Skeletal muscle cell (primary cell): ENCODE measurements at regions not wholly inside any gene's neighbourhood (a gene's known extent, or its start where the extent isn't known, plus 50 kb on each side); places are given as distances from the start of the nearest gene placed in this dataset.

Source experiments
- DNase-seq: peaks from one replicate; pipeline ENCODE4 v3.0.0-alpha.2; 2010; ENCODE audit warnings: low read depth
- H3K4me3 ChIP-seq: 2 replicates; pipeline ENCODE4 v1.5.1; 2011; ENCODE audit warnings: low read depth, mild to moderate bottlenecking, control low read depth, low read length, moderate library complexity

DNA sequence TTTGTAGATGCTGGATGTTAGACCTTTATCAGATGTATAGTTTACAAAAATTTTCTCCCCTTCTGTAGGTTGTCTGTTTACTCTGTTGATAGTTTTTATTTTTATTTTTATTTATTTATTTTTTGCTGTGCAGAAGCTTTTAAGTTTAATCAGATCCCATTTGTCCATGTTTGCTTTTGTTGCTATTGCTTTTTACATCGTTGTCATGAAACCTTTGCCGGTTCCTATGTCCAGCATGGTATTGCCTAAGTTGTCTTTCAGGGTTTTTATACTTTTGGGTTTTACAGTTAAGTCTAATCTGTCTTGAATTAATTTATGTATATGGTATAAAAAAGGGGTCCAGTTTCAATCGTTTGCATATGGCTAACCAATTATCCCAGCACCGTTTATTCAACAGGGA is 819.5 kb downstream of the KCNT2 start:
- no peak for DNase-seq
- H3K4me3 ChIP-seq: no peak overlapping the region

DNA sequence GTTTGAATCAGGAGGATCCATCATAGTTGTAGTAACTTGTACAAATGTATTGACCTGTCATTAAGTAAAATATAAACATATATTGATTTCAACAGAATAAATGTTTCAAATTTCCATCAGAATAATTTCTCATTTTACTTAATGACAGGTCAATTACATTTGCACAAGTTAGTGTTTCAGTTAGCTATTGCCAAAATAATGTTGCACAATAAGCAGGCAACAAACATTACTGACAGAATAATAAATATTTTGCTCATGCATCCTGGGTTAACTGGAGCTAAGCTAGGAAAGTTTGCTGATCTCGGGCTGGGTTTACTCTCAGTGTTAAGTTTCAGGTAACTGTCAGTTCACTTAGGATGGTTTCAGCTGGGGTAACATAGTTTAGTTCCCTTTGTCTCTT is 822.4 kb downstream of the KCNT2 start:
- no peak for DNase-seq
- H3K4me3 ChIP-seq: no peak overlapping the region

DNA sequence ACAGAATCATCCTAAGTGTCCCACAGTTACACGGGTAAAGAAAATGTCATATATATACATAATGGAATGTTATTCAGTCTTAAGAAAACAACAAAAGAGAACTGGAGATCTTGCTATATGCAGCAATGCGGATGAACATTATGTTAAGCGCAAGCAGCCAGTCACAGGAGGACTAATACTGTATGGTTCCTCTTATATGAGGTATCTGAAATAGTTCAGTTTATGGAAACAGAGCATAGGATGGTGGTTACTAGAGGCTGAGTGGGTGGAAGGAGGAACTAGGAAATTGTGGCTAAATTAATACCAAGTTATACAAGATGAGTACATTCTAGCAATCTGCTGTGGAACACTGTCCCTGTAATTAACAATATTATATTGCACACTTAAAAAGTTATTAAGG is 834.3 kb downstream of the KCNT2 start:
- no peak for DNase-seq
- no peak overlapping the region for H3K4me3 ChIP-seq

DNA sequence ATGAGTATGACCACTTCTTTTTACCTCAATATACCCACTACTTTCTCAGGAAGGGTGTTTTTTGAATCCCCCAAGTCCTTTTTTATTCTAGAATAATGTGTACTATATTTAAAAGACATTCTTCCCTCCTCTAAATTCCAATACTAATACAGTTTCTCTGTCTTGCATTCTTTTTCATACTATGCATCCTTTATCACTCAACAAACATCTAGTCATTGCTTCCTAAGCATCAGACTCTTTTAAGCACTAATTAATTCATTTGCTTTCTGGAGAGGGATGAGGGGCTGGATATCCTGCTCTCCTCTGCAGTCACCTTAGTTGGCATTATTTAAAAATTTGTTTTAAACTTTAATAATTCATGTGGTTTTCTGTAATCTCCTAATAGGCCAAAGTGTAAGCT is 838.8 kb downstream of the KCNT2 start:
- no peak overlapping the region for H3K4me3 ChIP-seq
- no peak for DNase-seq

DNA sequence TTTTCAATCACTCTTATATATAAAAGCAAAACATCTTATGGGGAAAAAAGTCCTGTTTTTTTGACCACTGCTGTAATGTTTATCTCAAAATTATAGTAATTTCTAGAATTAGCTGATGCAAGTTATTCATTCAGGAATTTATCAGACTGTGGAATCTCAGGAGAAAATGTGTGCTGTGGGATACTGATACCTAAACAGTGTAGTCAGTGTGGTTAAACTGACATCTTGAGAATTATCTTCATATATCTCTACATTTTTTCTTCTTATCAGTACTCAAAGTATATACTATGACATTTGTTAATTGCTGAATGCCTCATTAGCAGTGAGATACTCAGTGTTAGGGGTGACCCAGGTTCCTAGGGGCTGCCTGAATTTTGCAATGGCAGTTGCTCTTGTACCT is 839.3 kb downstream of the KCNT2 start:
- DNase-seq: no peak
- H3K4me3 ChIP-seq: no peak overlapping the region

DNA sequence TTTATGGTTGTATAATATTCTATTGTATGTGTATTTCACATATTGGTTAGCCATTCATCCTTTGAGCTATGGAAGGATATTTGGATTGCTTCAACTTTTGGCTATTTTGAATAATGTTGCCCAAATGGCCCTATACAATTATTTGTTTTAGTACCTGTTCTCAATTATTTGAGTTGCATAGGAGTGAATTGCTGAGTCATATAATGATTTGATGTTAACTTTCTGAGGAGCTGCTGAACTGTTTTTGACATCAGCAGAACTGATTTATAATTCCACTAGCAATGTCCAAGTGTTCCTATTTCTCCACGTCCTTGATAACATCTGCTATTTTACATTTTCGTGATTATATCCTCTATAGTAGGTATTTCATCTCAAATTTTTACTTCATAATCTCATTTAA is 839.9 kb downstream of the KCNT2 start:
- no peak overlapping the region for H3K4me3 ChIP-seq
- no peak for DNase-seq

DNA sequence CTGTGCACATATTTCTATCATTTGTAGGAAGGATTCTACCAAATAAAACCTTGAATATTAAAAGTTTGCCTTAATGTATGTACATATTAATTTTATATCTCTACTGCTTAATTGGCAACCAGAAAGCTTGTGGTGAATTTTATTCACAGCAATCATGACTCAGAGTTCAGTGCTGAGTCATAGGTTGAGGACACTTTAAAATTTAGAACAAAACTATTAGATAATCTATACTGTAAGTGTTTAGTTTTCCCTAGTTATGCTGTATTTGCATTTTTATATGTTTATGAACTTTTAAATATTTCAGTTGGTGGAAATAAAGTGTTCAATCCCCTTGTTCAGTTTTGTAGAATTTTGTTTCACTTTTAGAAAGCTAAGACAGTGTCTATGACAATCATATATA is 841.5 kb downstream of the KCNT2 start:
- no peak for DNase-seq
- H3K4me3 ChIP-seq: no peak overlapping the region

DNA sequence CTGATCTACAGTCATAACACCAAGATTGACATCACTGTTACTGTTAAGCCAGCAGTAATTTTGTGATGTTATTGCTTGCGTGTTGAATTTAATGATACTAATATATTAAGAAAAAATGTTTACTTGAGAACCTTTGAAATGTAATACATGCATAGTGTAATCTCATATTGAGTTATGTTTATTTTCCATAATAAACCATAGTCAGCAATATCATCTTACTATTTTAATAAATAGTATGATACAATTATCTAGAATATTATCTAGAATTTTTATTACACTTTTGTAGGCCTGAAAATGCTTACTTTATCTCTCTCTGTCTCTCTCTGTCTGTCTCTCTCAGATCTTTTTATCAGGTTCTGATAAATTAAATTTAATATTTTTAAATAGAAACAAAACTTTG is 843.1 kb downstream of the KCNT2 start:
- no peak overlapping the region for H3K4me3 ChIP-seq
- DNase-seq: no peak

DNA sequence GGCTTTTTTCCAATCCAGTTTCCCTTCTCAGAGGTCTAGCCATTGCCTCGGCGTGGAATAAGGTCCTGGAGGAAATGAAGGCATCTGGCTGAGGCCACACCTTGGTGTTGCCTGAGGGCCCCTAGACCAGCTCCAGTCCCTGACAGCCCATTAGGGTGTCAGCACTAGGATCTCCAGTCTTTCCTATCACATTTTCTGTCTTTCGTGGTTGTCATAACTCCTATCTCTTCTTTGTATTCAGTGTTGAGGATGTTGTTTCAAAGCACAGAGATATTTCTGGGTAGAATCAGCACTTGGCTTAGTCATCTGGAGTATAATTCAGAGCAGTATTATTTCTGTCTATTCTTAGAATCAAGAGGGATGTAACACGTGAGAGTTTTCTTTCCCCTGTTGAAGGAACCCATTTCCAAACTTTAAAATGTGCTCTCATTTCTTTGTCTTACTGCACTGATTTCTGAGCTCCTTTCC is 844.3 kb downstream of the KCNT2 start:
- no peak for DNase-seq
- H3K4me3 ChIP-seq: no peak overlapping the region

DNA sequence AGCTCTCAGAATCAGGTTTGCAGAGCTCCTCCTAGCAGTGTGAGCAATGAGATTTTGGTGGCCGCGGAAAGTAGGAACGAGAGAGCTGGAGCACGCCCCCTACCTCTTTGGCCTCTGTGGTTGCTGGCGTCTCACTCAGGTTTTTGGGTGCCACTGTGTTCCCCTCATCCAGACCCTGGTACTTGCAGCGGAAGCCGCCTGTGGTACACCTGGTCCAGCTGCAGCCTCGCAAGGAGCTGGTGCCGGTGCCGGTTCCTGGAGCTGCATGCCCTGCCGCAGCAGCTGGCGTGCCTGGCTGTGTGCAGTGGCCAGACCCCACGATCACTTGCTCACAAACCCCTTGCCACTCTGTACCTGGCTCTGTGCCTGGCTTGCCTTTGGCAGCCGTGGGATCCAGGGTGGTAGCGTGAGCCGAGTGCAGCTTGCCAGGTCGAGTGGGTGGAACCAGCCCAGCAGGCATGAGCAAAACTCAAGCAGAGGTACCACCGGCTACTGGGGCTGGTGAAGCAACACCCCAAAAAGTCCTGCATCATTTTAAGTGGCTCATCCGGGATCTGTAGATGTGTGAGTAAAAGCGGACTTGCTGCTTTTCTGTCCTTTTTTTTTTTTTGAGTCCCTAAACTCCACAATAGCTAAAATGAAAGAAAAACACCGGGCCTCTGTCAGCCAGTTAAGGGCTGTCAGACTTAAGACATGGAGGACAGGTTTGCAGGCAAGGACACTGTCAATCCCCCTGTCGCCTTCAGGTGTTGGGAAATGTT is 844.9 kb downstream of the KCNT2 start:
- no peak overlapping the region for H3K4me3 ChIP-seq
- DNase-seq: no peak

DNA sequence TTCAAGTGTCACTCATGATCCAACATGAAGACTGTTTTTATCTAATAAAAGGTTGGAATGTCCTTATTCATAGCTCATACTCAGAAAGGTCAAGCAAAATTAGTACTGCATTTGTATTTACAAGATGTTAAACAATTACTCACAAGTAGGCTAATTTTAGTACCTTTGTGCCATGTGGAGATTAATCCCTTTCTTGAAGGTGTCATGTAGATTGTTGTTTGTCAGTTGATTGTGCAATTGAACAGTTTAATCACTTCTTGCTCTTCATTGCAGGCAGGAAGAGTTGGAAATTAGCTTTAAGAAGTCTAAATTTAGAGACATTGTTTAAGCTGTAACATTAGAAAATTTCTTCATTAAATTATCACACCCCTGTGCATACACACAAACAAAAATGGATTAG is 847.1 kb downstream of the KCNT2 start:
- no peak overlapping the region for H3K4me3 ChIP-seq
- no peak for DNase-seq

DNA sequence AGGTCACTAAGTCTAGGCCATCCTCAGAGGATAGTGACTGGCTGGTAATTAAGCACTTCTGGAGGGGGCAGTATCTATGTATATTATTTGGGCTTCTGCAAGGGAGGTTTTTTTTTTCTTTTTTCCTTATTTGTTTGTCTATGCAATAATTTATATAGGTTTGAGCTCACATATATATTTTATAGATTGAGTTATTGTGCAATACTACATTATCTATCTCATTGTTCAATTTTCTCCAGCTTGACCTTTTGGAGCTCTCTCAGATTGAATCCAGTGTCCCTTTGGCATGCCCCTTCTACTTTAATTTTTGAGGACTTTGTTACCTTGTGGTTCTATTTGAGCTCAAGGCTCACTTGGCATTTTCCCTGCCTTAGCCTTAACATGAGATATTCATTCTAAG is 852.1 kb downstream of the KCNT2 start:
- DNase-seq: no peak

DNA sequence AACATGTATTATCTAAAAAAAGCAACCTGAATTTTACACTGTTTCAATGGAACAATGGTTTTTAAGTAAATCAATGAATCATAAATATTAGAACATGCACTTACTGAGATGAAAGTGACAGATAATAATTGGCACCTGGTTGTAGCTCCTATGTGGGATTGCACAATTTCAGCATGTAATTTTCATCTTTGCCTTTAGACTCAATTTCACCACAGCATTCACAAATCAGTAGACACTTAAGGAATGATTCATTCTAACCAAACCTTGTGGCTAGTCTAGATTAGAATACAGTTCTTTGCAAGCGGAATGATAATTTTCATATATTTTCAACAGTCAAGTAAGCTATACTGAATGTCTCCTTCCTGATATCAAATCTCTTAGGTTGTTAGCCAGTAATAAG is 853.4 kb downstream of the KCNT2 start:
- no peak overlapping the region for H3K4me3 ChIP-seq
- DNase-seq: no peak

More for the DNA sequence above, 852.1 kb downstream of the KCNT2 start:
- no peak overlapping the region for H3K4me3 ChIP-seq

DNA sequence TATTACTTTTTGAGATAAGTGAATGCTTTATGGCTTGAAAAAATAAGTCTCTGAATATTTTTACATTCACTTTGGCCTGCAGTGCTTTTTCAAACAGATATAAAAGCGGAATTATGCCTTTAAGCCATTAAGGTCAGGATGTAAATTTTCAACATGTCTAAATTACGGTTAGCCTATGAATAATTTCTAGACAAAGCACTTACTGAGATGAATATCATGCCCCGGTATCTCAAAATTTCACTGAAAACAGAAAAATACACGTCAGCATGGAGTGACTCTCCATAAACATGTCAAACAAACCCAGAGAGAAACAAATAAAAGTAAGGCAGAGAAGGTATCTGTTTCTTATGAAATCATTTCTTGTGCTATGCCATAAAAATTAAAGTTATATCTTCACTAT is 853.9 kb downstream of the KCNT2 start:
- H3K4me3 ChIP-seq: no peak overlapping the region
- no peak for DNase-seq

DNA sequence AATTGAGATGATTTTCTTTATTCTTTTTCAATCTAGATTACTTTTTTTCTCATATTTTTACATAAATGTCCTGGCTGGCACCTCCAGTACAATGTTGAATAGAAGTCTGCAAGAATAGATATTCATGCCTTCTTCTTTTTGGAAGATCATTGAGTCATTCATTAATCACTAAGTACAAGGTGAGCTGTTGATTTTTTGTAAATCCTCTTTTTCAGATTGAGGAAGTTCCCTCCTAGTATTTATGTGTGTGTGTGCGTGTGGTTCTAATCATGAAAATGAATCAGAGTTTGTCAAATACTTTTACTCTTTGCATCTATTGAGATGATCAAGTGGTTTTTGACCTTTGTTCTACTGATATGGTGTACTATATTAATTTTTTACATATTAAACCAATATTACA is 859.3 kb downstream of the KCNT2 start:
- no peak overlapping the region for H3K4me3 ChIP-seq
- no peak for DNase-seq

DNA sequence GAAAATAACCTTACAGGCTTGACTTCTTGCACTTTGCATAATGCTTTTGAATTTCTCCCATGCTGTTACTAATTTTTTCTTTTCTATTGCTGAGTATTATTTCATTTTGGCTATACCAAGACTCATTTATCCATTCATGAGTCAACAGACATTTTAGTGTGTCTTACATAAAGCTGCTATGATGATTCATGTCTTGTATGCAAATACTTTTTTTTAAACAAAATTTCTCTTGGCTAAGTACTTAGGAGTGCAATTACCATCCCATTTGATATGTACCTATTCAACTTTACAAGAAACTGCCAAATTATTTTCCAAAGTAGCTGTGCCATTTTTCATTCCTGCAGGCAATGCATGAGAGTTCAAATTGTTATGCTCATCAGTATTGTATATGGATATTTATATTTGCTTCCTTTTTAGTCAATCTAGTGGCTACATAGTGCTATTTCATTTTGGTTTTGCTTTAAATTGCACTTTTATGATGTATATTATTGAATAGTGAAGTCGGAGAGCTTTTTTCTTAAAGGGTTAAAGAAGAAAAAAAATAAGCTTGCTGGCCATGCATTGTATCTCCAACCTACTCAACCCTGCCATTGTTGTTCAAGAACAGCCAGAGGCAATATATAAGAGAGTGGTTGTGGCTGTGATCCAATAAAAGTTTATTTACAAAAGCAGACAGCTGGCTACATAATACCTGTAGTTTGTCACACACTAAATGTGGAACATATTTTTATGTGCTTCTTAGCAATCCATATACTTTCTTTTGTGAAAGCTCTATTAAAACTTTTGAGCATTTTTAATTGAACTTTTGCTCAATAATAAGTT is 862.8 kb downstream of the KCNT2 start:
- no peak for DNase-seq
- H3K4me3 ChIP-seq: no peak overlapping the region

DNA sequence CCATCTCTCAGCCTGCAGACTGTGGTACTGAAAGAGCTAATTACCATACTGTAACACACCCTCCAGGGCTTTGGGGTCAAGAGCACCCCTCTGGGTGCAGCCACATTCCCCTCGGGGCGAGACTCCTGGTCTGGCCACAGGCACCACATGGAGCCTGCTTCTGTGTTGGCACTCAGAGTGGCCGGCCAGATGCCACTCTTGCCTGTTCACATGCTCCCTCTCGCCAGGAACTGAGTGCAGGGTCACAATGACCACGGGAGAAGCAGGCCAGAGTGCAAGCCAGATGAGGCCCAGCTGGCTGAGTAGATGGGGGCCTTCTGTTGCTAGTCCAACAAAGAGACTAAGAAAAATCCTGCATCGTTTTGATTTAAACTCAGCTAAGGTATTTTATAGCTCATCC is 864.0 kb downstream of the KCNT2 start:
- no peak overlapping the region for H3K4me3 ChIP-seq
- no peak for DNase-seq

DNA sequence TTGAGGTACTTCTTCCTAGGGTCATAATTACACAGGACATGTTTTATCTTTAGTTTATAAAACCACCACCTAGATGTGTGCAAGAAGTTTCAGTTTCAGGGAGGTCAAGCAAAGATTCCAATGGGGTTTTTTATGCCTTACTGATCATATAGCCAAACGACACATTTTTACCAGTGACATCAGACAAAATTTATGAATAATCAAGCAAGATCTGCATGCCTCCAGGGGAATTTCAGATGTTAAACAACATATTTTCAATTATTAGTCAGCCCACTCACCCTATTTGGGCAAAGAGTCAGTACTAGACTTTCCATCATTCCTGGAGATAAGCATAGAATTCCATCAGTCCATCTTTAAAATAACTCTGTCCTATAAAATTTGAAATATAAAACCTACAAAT is 867.4 kb downstream of the KCNT2 start:
- no peak for DNase-seq
- no peak overlapping the region for H3K4me3 ChIP-seq

DNA sequence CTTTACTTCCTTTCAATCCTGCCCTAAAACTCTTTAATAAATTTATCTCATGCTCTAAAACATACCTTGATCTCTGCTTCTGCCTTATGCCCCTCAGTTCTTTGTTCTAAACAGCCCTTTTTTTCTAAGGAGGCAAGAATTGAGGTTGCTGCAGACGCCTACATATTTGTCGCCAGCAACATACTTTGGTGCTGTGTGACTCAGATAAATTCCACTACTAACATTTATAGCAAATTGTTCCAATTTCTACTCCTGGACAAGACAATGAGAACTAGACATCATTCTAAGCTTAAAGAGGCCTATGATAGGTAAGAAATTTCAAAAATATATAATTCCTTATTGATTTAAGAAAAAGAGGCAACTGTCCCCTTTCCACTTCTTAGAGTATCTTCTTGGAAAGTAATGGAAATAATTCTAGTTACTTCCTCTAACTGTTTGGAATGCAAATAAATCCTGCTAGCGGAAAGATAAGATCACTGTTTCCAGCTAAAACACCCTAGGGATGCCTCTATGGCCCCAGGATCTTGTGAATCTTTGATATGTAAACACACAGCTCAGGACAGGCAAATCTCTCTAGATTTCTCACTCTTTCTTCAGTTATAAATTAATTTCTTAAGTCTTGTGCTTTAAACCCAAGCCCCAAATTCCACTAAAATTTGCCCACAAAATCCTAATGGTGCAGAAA is 869.1 kb downstream of the KCNT2 start:
- DNase-seq: peak; percentile 11
- no peak overlapping the region for H3K4me3 ChIP-seq

DNA sequence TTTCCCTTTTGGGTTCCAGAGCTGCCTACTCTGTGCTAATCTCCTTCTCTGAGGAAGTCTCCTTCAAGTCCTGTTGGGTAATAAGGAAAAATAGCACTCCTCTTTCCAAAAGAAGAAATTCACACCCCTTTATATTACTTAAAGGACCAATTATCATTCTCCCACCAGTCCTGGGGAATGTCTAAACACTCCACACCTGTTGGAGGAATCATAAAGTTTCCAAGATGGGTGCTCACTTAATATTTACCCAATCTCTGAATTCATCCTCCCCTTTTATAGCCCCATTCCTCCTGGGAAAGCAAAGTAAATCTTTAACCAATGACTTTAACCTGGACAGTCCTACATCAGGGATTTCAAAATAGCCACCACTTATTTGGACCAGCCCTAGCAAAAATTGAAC is 873.1 kb downstream of the KCNT2 start:
- DNase-seq: no peak
- no peak overlapping the region for H3K4me3 ChIP-seq
